Neuronal stem cell (in vitro differentiated cells): ENCODE measurements at regions not wholly inside any gene's neighbourhood (a gene's known extent, or its start where the extent isn't known, plus 50 kb on each side); places are given as distances from the start of the nearest gene placed in this dataset.
"Not testable (repeated sequence)": the region's sequence is repeated elsewhere in the genome, so short reads cannot be mapped to it uniquely, and the experiment has no call there.

Experiments used
- DNase-seq: peaks from one replicate; pipeline ENCODE4 v3.0.0-alpha.2; 2013; ENCODE audit warnings: low spot score
- H2AFZ ChIP-seq: one replicate; pipeline ENCODE4 v1.6.1; 2013; ENCODE audit warnings: mild to moderate bottlenecking, low read length, inconsistent platforms
- H2AK5ac ChIP-seq: 2 replicates; pipeline ENCODE4 v1.6.1; 2013; ENCODE audit warnings: low read depth, mild to moderate bottlenecking, inconsistent platforms, low read length, moderate library complexity, mixed read lengths
- H2BK120ac ChIP-seq: 2 replicates; pipeline ENCODE4 v1.6.1; 2013; ENCODE audit warnings: low read depth, mild to moderate bottlenecking, inconsistent platforms, low read length, moderate library complexity, mixed read lengths
- H2BK12ac ChIP-seq: one replicate; pipeline ENCODE4 v1.6.1; 2013; ENCODE audit warnings: low read length, inconsistent platforms
- H2BK15ac ChIP-seq: 2 replicates; pipeline ENCODE4 v1.6.1; 2013; ENCODE audit warnings: mild to moderate bottlenecking, low read length, inconsistent platforms, mixed read lengths
- H2BK5ac ChIP-seq: one replicate; pipeline ENCODE4 v1.6.1; 2013; ENCODE audit warnings: inconsistent platforms, mild to moderate bottlenecking, low read length, moderate library complexity
- H3K14ac ChIP-seq: one replicate; pipeline ENCODE4 v1.6.1; 2013; ENCODE audit warnings: low read length, inconsistent platforms
- H3K18ac ChIP-seq: 2 replicates; pipeline ENCODE4 v1.6.1; 2013; ENCODE audit warnings: low read length, inconsistent platforms
- H3K23ac ChIP-seq: 2 replicates; pipeline ENCODE4 v1.6.1; 2013; ENCODE audit warnings: low read depth, mild to moderate bottlenecking, mixed read lengths, low read length, inconsistent platforms; ENCODE audit not compliant: poor library complexity
- H3K27ac ChIP-seq: replicated peaks from 3 replicates; pipeline ENCODE4 v1.5.1; 2013; ENCODE audit warnings: low read length, inconsistent platforms
- H3K27me3 ChIP-seq, 3 experiments: 2 replicates each; pipeline ENCODE4 v1.6.1; 2013; ENCODE audit warnings: low read length in 3 of 3, mild to moderate bottlenecking in 2 of 3, inconsistent platforms in 1 of 3, low read depth in 1 of 3, mixed read lengths in 1 of 3, moderate library complexity in 1 of 3; ENCODE audit not compliant: control insufficient read depth in 3 of 3, insufficient read depth in 3 of 3
- H3K36me3 ChIP-seq, 2 donors: replicated peaks in 1 of 2; 2 replicates each; pipeline ENCODE4 v1.6.1; 2013; ENCODE audit warnings: low read length in 2 of 2; ENCODE audit not compliant: control insufficient read depth in 2 of 2, insufficient read depth in 2 of 2
- H3K4ac ChIP-seq: 2 replicates; pipeline ENCODE4 v1.6.1; 2013; ENCODE audit warnings: inconsistent platforms, mild to moderate bottlenecking, low read length, moderate library complexity
- H3K4me1 ChIP-seq, 2 donors: 1 replicate in 1 of 2; 2 replicates in 1 of 2; pipeline ENCODE4 v1.6.1; 2013; ENCODE audit warnings: low read length in 2 of 2, low read depth in 1 of 2; ENCODE audit not compliant: control insufficient read depth in 2 of 2, insufficient read depth in 1 of 2
- H3K4me2 ChIP-seq: one replicate; pipeline ENCODE4 v1.6.1; 2013; ENCODE audit warnings: mild to moderate bottlenecking, low read length, inconsistent platforms; ENCODE audit not compliant: insufficient read depth, poor library complexity, severe bottlenecking
- H3K4me3 ChIP-seq, 2 donors: 2 replicates each; pipeline ENCODE4 v1.5.1; 2013; ENCODE audit warnings: low read length in 2 of 2, mild to moderate bottlenecking in 2 of 2, inconsistent platforms in 1 of 2, moderate library complexity in 1 of 2
- H3K79me1 ChIP-seq: one replicate; pipeline ENCODE4 v1.6.1; 2013; ENCODE audit warnings: low read depth, mild to moderate bottlenecking, inconsistent platforms, low read length, moderate library complexity
- H3K9ac ChIP-seq: one replicate; pipeline ENCODE4 v1.6.1; 2013; ENCODE audit warnings: mild to moderate bottlenecking, low read depth, low read length, inconsistent platforms; ENCODE audit not compliant: poor library complexity
- H3K9me3 ChIP-seq, 2 donors: replicated peaks in 1 of 2; 2 replicates each; pipeline versions ENCODE3 to v1.6.1; 2013; ENCODE audit warnings: low read length in 2 of 2, mild to moderate bottlenecking in 2 of 2, inconsistent platforms in 1 of 2, low read depth in 1 of 2, mixed read lengths in 1 of 2, moderate library complexity in 1 of 2; ENCODE audit not compliant: control insufficient read depth in 2 of 2, insufficient read depth in 1 of 2
- H4K8ac ChIP-seq: one replicate; pipeline ENCODE4 v1.6.1; 2013; ENCODE audit warnings: low read depth, mild to moderate bottlenecking, inconsistent platforms, low read length, moderate library complexity
- H4K91ac ChIP-seq: one replicate; pipeline ENCODE4 v1.6.1; 2013; ENCODE audit warnings: low read length, low read depth, mild to moderate bottlenecking, inconsistent platforms; ENCODE audit not compliant: poor library complexity
- WGBS, 2 donors: extraction: QIAGEN DNeasy Blood & Tissue Kit; methylation state at CpG; one replicate each; pipeline ENCODE4 v1.1.7; 2013; ENCODE audit warnings: missing lambda C conversion rate in 2 of 2, mixed read lengths in 1 of 2; ENCODE audit not compliant: insufficient read length in 2 of 2, insufficient replicate concordance in 1 of 2; ENCODE audit errors: extremely low coverage in 2 of 2; 5-methylcytosine and 5-hydroxymethylcytosine counted together

DNA sequence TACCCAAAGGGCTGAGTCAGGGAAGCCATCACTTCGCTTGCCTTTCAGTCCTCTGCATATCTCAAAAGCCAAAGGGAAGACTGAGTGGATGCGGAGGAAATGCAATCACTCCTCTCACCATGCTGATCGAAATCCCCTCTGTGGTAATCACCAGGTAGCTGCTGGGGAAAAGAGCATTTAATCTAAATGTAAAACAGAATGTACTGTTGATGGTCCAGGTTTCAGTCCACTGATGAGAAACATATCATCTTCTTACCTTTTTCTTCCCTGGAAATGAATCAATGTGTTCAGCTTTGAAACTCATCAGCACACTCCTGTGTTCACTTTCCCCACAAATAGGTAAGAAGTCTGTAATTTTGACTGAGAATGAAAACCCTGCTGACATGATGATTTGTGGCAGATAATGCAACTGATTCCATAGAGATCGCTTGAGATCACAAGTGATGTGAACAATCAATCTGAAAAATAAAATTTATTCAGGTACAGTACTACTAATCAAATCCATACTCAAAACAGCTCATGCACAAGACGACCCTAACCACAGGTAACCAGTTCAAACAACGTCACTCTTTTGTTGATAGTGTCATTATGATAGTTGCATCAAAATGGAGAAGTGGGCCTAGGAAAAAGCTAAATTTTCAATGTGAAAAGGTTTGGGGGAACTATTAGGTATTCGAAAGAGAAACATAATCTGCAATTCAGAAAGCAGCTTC lies 454.0 kb upstream of the RGMB start:
- no CpG with 5 or more reads among the region's 7 CpGs for WGBS, 2 donors

DNA sequence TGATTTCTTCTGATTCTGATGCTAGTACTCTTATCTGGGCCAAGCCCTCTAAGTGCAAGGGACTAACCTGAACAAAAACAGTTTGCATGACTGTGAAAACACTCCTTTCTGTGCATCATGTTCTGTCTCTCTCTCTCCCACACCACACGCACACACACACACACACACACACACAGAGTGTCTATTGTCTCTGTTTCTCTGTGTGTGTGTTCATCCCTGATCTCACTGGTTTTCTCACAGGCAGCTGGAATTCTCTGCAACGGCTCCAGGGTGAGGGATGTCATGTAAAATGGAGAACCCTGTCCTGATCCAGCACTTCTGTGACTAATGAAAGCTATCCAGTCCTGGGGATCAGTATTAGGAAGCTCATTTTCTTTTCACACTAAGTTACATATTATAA lies 453.1 kb upstream of the RGMB start:
- H3K36me3 ChIP-seq, result no peaks in the 10 kb centered on the region
- no peak overlapping the region for H3K9ac ChIP-seq
- no peaks in the 10 kb centered on the region for H3K79me1 ChIP-seq
- H3K4me2 ChIP-seq, result no peak overlapping the region
- H3K18ac ChIP-seq, result no peak overlapping the region
- no peak overlapping the region for H3K23ac ChIP-seq
- peaks cover 0 to 12% of the 10 kb centered on the region in 2 donors for H3K4me1 ChIP-seq
- H2BK15ac ChIP-seq, result no peak overlapping the region
- H3K27ac ChIP-seq, result no peak overlapping the region
- no peak overlapping the region for H3K4me3 ChIP-seq
- H2BK120ac ChIP-seq, result no peak overlapping the region
- no CpG with 5 or more reads among the region's 2 CpGs for WGBS, 2 donors
- no peaks in the 10 kb centered on the region for H3K27me3 ChIP-seq
- H3K9me3 ChIP-seq, result no peaks in the 10 kb centered on the region
- H2BK5ac ChIP-seq, result no peak overlapping the region
- H2BK12ac ChIP-seq, result no peak overlapping the region
- no peak for DNase-seq
- H2AFZ ChIP-seq, result peak overlapping the region; percentile 77
- H4K8ac ChIP-seq, result no peak overlapping the region
- no peak overlapping the region for H3K14ac ChIP-seq
- H4K91ac ChIP-seq, result no peak overlapping the region
- no peak overlapping the region for H3K4ac ChIP-seq
- H2AK5ac ChIP-seq, result no peak overlapping the region

More for the DNA sequence above, 454.0 kb upstream of the RGMB start:
- Histone ChIP-seq H2BK12ac (no peak overlapping the region), H3K18ac (no peak overlapping the region), H3K4me3 (no peak overlapping the region), H3K27me3 (no peaks in the 10 kb centered on the region), H3K4me2 (no peak overlapping the region), H3K36me3 (no peaks in the 10 kb centered on the region), H3K23ac (no peak overlapping the region), H2AFZ (peak overlapping the region; percentile 25), H3K14ac (no peak overlapping the region), H3K79me1 (no peaks in the 10 kb centered on the region), H2BK15ac (no peak overlapping the region), H2BK120ac (no peak overlapping the region), H2BK5ac (no peak overlapping the region), H4K8ac (no peak overlapping the region), H3K4me1 (peaks cover 0 to 12% of the 10 kb centered on the region in 2 donors), H3K9ac (no peak overlapping the region), H4K91ac (no peak overlapping the region), H3K9me3 (no peaks in the 10 kb centered on the region), H3K27ac (no peak overlapping the region), H3K4ac (no peak overlapping the region), H2AK5ac (no peak overlapping the region)
- no peak for DNase-seq

DNA sequence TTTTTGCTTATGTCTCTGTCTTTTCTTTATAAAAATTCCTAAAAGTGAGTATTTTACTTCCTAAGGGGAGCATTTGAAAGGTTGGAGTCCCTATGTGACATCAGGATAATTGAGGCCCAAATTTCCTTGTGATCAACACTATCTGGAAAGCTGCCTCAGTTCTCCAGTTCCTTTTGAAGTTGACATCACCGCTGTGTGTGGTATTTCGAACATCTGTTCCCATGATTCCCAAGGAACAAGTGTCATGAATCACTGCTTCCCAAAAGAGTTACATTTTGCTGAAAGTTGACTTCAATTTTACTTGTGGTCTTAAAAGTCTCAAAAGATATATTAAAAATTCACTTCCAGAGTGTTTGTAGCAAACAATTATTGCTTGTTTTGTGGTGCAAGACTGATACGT lies 452.1 kb upstream of the RGMB start:
- Histone ChIP-seq H3K79me1 (no peaks in the 10 kb centered on the region), H2BK5ac (no peak overlapping the region), H3K4me1 (peaks cover 0 to 12% of the 10 kb centered on the region in 2 donors), H2AFZ (no peak overlapping the region), H3K14ac (no peak overlapping the region), H3K23ac (no peak overlapping the region), H3K27me3 (no peaks in the 10 kb centered on the region), H2BK120ac (no peak overlapping the region), H3K4ac (no peak overlapping the region), H3K36me3 (no peaks in the 10 kb centered on the region), H3K18ac (no peak overlapping the region), H3K4me2 (no peak overlapping the region), H3K9me3 (no peaks in the 10 kb centered on the region), H2BK12ac (no peak overlapping the region), H2AK5ac (no peak overlapping the region), H3K27ac (no peak overlapping the region), H4K91ac (no peak overlapping the region), H3K4me3 (no peak overlapping the region), H3K9ac (no peak overlapping the region), H2BK15ac (no peak overlapping the region), H4K8ac (no peak overlapping the region)
- no peak for DNase-seq
- WGBS, 2 donors, result no CpG with 5 or more reads among the region's 3 CpGs

DNA sequence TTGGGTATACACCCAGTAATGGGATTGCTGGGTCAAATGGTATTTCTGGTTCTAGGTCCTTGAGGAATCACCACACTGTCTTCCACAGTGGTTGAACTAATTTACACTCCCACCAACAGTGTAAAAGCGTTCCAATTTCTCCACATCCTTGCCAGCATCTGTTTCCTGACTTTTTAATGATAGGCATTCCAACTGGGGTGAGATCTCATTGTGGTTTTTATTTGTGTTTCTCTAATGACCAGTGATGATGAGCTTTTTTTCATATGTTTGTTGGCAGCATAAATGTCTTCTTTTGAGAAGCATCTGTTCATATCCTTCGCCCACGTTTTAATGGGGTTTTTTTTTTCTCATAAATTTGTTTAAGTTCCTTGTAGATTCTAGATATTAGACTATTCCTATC lies 448.3 kb upstream of the RGMB start:
- not testable (repeated sequence) for H3K9ac ChIP-seq, H3K4me1 ChIP-seq, H3K27ac ChIP-seq, DNase-seq, H2BK15ac ChIP-seq, H3K36me3 ChIP-seq, H3K27me3 ChIP-seq, H4K8ac ChIP-seq, H3K4me2 ChIP-seq, H3K4me3 ChIP-seq, H3K23ac ChIP-seq, H2AFZ ChIP-seq, H2AK5ac ChIP-seq, H2BK120ac ChIP-seq, H3K9me3 ChIP-seq, H3K79me1 ChIP-seq, H3K18ac ChIP-seq, H3K4ac ChIP-seq, H2BK12ac ChIP-seq, H3K14ac ChIP-seq, H4K91ac ChIP-seq, H2BK5ac ChIP-seq
- WGBS, 2 donors, result no CpG with 5 or more reads among the region's 3 CpGs
